Transverse colon (tissue), 4 donors: ENCODE measurements at regions not wholly inside any gene's neighbourhood (a gene's known extent, or its start where the extent isn't known, plus 50 kb on each side); places are given as distances from the start of the nearest gene placed in this dataset.
"Not testable (repeated sequence)": the region's sequence is repeated elsewhere in the genome, so short reads cannot be mapped to it uniquely, and the experiment has no call there.

ENCODE experiments used
- DNase-seq: peaks from one replicate; pipeline ENCODE4 v3.0.0-alpha.2; 2019
- H3K27ac ChIP-seq, 4 donors: fragments of 200-600 bp; sonication (generic); 2 replicates each; pipeline ENCODE4 v1.5.1; 2016 to 2018; ENCODE audit warnings: inconsistent platforms in 4 of 4
- H3K27me3 ChIP-seq: fragments of 200-600 bp; sonication (generic); 2 replicates; pipeline ENCODE4 v1.5.1; 2017; ENCODE audit warnings: inconsistent platforms
- H3K36me3 ChIP-seq, 4 donors: fragments of 200-600 bp; sonication (generic); 2 replicates each; pipeline ENCODE4 v1.5.1; 2017 to 2019; ENCODE audit warnings: inconsistent platforms in 4 of 4
- H3K4me1 ChIP-seq, 4 donors: fragments of 200-600 bp; sonication (generic); 2 replicates each; pipeline ENCODE4 v1.5.1; 2017 to 2020; ENCODE audit warnings: inconsistent platforms in 4 of 4
- H3K4me3 ChIP-seq, 4 donors: fragments of 200-600 bp; sonication (generic); 1 replicate in 1 of 4; 2 replicates in 3 of 4; pipeline versions ENCODE4 v1.5.1 to v1.6.1; 2017 to 2019; ENCODE audit warnings: inconsistent platforms in 4 of 4
- H3K9me3 ChIP-seq, 2 donors: fragments of 200-600 bp; sonication (generic); 2 replicates each; pipeline ENCODE4 v1.5.1; 2017 to 2019; ENCODE audit warnings: inconsistent platforms in 2 of 2
- EP300 ChIP-seq: sonication (generic); formaldehyde crosslinking; IDR thresholded peaks from one replicate; pipeline ENCODE4 v1.6.1; 2017; ENCODE audit warnings: antibody characterized with exemption, low read depth
- POLR2A ChIP-seq: fragments of 450-650 bp; IDR thresholded peaks from one replicate; pipeline ENCODE4 v1.6.1; 2016; ENCODE audit warnings: antibody characterized with exemption, mild to moderate bottlenecking, moderate library complexity
- POLR2AphosphoS5 ChIP-seq, 3 donors: sonication (generic); formaldehyde crosslinking; IDR thresholded peaks; one replicate each; pipeline ENCODE4 v1.6.1; 2016; ENCODE audit warnings: antibody characterized with exemption in 3 of 3
- WGBS, 2 donors: methylation state at CpG; one replicate each; pipeline ENCODE4 v1.1.5; 2018; ENCODE audit warnings: low coverage in 1 of 2; 5-methylcytosine and 5-hydroxymethylcytosine counted together
- in situ Hi-C, 4 donors: fragments of 200-750 bp; cut with MboI; loops; one replicate each; pipeline versions ENCODE4 v1.15.0 to v1.15.1; 2017; ENCODE audit warnings: low sequenced_read_pairs in 3 of 4, low pct_ligation_motif_present in 1 of 4, low pct_unique_long_range_greater_than_20kb in 1 of 4
- intact Hi-C: fragments of 100-400 bp; cut with DNase I; formaldehyde crosslinking; loops from one replicate; pipeline ENCODE4 v1.15.1; 2023; ENCODE audit warnings: low total_unique reads
- TF ChIP-seq, protein P1 (sequence below), 5 experiments: fragments of 200-600 bp in 3 of 5; fragments of 450-650 bp in 2 of 5; sonication (generic) in 3 of 5; IDR thresholded peaks; 1 replicate in 2 of 5; 2 replicates in 3 of 5; pipeline ENCODE4 v1.5.1; 2016 to 2017; ENCODE audit warnings: antibody characterized with exemption in 5 of 5, inconsistent platforms in 3 of 5, mild to moderate bottlenecking in 2 of 5, moderate library complexity in 1 of 5

GRCh38 chr1:194431121-194431520 is 1244.7 kb upstream of the B3GALT2 start:
- no peak for TF ChIP-seq EP300
- no peak for TF ChIP-seq POLR2A
- TF ChIP-seq, protein P1, sequence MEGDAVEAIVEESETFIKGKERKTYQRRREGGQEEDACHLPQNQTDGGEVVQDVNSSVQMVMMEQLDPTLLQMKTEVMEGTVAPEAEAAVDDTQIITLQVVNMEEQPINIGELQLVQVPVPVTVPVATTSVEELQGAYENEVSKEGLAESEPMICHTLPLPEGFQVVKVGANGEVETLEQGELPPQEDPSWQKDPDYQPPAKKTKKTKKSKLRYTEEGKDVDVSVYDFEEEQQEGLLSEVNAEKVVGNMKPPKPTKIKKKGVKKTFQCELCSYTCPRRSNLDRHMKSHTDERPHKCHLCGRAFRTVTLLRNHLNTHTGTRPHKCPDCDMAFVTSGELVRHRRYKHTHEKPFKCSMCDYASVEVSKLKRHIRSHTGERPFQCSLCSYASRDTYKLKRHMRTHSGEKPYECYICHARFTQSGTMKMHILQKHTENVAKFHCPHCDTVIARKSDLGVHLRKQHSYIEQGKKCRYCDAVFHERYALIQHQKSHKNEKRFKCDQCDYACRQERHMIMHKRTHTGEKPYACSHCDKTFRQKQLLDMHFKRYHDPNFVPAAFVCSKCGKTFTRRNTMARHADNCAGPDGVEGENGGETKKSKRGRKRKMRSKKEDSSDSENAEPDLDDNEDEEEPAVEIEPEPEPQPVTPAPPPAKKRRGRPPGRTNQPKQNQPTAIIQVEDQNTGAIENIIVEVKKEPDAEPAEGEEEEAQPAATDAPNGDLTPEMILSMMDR (IDR thresholded peaks at IDR 0.05) = no peak
- no peak for TF ChIP-seq POLR2AphosphoS5 (IDR thresholded peaks at IDR 0.05)
- DNase-seq = no peak
- in situ Hi-C loops (no loop called here), intact Hi-C loops (no loop called here)
- no peaks in the 10 kb centered on the region for H3K9me3 ChIP-seq
- no peaks in the 10 kb centered on the region for H3K27me3 ChIP-seq
- H3K4me1 ChIP-seq = no peaks in the 10 kb centered on the region
- H3K27ac ChIP-seq = no peak overlapping the region
- WGBS, 2 donors = 83% methylated on average over 16 of the region's 21 CpGs; no CpG with 5 or more reads in 1 of the 2 donors
- no peak overlapping the region for H3K4me3 ChIP-seq
- no peaks in the 10 kb centered on the region for H3K36me3 ChIP-seq

- in situ Hi-C loops (no loop called here), intact Hi-C loops (no loop called here)
- Histone ChIP-seq H3K27ac (no peak overlapping the region), H3K9me3 (no peaks in the 10 kb centered on the region), H3K4me3 (no peak overlapping the region), H3K4me1 (no peaks in the 10 kb centered on the region), H3K36me3 (no peaks in the 10 kb centered on the region), H3K27me3 (no peaks in the 10 kb centered on the region)
- DNase-seq = no peak
- no peak for TF ChIP-seq POLR2AphosphoS5 (IDR thresholded peaks at IDR 0.05)
- no peak for TF ChIP-seq POLR2A
- TF ChIP-seq, protein P1 (IDR thresholded peaks at IDR 0.05) = no peak
- TF ChIP-seq EP300 = no peak
- WGBS, 2 donors = 83 to 92% methylated on average over 2 to 4 of the region's 4 CpGs
These were observed 1234.3 kb upstream of the B3GALT2 start for GRCh38 chr1:194420706-194421105.

DNA sequence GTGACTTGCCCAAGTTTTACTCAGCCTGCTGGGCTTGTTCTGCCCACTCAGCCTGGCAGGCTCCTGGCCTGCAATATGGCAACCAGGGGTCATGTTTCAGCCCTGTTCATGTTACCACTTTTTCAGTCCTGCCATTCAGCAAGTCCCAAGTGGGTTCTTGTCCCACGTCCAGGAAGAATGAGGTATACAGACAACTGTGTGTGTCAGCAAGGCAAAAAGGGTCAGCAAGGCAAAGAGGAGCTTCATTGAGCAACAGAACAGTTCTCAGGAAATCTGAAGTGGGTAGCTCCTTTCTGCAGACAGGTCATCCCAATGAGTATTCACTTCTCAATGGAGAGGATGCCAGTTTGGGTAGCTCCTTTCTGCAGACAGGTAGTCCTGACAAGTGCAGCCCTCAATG is 1233.3 kb upstream of the B3GALT2 start:
- no peak overlapping the region for H3K27ac ChIP-seq
- no peaks in the 10 kb centered on the region for H3K36me3 ChIP-seq
- no peaks in the 10 kb centered on the region for H3K27me3 ChIP-seq
- TF ChIP-seq POLR2AphosphoS5 (IDR thresholded peaks at IDR 0.05) (no peak), EP300 (no peak), POLR2A (no peak)
- TF ChIP-seq, protein P1 (IDR thresholded peaks at IDR 0.05) = no peak
- no peak overlapping the region for H3K4me3 ChIP-seq
- WGBS, 2 donors = 58% methylated on average over 1 of the region's 1 CpG; no CpG with 5 or more reads in 1 of the 2 donors
- in situ Hi-C loops = no loop called here
- no peaks in the 10 kb centered on the region for H3K9me3 ChIP-seq
- DNase-seq = no peak
- H3K4me1 ChIP-seq = no peaks in the 10 kb centered on the region
- intact Hi-C loops = no loop called here

DNA sequence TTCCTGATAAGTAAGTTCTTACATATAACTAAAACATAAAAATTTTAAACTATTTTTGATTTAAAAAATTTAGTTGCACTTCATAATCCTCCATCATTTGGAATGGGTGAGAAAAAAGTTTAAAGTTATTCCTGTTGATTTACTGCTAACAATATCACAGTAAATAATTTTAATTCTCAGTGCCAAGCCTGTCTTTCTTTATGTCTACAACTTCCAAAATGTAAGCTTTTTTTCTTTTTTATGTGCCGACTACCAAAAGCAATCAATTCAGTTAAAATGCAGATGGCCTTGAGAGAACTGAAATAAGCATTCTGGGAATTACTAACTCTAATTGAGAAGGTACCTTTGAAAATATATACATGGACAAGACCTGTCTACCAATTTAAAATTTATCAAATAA is 1224.3 kb upstream of the B3GALT2 start:
- WGBS, 2 donors = 71 to 78% methylated on average over 1 of the region's 1 CpG

DNA sequence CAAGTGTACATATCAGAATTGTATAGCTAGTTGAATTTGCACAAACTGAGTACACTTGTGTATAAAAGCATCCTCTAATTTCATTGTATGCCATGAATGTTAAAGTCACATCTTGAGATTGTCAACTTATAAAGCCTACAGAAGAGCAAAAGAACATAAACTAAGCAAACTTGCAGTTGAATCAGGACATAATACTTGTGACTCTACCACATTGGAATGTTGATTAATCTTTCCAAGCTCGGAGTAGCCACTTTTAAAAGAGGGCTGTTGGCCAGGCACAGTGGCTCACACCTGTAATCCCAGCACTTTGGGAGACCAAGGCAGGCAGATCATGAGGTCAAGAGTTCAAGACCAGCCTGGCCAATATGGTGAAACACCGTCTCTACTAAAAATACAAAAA is 1220.8 kb upstream of the B3GALT2 start:
- H3K4me3 ChIP-seq, H3K27ac ChIP-seq, H3K27me3 ChIP-seq, intact Hi-C loops, H3K4me1 ChIP-seq, H3K36me3 ChIP-seq, in situ Hi-C loops, DNase-seq, H3K9me3 ChIP-seq: not testable (repeated sequence)
- 0 to 46% methylated on average over 1 to 2 of the region's 2 CpGs for WGBS, 2 donors

More for the DNA sequence above, 1224.3 kb upstream of the B3GALT2 start:
- H3K27me3 ChIP-seq = no peaks in the 10 kb centered on the region
- H3K27ac ChIP-seq = no peak overlapping the region
- no peak overlapping the region for H3K4me3 ChIP-seq
- no peaks in the 10 kb centered on the region for H3K4me1 ChIP-seq
- in situ Hi-C loops (no loop called here), intact Hi-C loops (no loop called here)
- DNase-seq = no peak
- no peaks in the 10 kb centered on the region for H3K36me3 ChIP-seq
- H3K9me3 ChIP-seq = no peaks in the 10 kb centered on the region
- no peak for TF ChIP-seq POLR2AphosphoS5 (IDR thresholded peaks at IDR 0.05)
- TF ChIP-seq, protein P1 (IDR thresholded peaks at IDR 0.05) = no peak
- TF ChIP-seq POLR2A = no peak
- no peak for TF ChIP-seq EP300
